ENCODE measurements at regions not wholly inside any gene's neighbourhood (a gene's known extent, or its start where the extent isn't known, plus 50 kb on each side); places are given as distances from the start of the nearest gene placed in this dataset.
"Not testable (repeated sequence)": the region's sequence is repeated elsewhere in the genome, so short reads cannot be mapped to it uniquely, and the experiment has no call there.

DNA sequence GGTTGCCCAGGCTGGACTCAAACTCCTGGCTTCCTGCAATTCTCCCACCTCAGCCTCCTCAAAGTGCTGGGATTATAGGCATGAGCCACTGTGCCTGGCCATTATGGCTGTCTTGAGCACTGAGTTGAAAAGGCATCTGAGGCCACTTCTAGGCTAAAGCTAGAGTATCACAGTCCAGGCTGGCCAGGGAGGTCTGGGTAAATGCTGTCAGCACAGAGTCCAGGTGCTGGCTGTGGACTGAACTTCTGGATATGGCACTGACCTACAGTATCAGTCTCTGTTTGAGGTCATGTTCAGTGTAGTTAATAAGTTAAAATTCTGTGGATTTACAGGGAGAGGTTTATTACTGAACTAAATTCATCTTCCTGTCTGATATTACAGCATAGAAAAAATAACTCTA lies 222.5 kb upstream of the TOM1L1 start:
- no peak overlapping the region for H3K4me3 ChIP-seq (ENCODE audit: low read depth, low read length)
- no peak for DNase-seq (ENCODE audit: low read depth)
- TF ChIP-seq, protein P1, sequence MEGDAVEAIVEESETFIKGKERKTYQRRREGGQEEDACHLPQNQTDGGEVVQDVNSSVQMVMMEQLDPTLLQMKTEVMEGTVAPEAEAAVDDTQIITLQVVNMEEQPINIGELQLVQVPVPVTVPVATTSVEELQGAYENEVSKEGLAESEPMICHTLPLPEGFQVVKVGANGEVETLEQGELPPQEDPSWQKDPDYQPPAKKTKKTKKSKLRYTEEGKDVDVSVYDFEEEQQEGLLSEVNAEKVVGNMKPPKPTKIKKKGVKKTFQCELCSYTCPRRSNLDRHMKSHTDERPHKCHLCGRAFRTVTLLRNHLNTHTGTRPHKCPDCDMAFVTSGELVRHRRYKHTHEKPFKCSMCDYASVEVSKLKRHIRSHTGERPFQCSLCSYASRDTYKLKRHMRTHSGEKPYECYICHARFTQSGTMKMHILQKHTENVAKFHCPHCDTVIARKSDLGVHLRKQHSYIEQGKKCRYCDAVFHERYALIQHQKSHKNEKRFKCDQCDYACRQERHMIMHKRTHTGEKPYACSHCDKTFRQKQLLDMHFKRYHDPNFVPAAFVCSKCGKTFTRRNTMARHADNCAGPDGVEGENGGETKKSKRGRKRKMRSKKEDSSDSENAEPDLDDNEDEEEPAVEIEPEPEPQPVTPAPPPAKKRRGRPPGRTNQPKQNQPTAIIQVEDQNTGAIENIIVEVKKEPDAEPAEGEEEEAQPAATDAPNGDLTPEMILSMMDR (IDR thresholded peaks at IDR 0.05; ENCODE audit: insufficient read depth, low read length) = no peak

DNA sequence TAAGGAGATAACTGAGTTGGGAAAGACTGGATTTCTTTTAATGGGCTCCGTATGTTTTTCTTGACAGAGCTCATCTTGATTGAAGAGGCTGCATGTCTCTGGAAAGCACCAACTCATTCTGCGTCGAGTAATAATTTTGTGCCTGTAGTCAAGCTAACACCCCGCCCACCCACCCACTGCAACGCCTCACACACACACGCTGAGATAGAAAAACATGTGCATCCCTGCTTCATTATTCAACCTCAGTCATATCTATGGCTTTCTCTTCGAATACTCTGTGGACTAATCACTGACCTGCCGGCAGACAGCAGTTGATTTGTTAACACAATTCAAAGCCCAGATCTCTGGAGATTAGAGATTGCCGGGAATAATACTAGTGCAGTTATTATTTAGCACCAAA lies 220.2 kb upstream of the TOM1L1 start:
- DNase-seq (ENCODE audit: low read depth) = peak; percentile 10
- TF ChIP-seq, protein P1 (IDR thresholded peaks at IDR 0.05; ENCODE audit: insufficient read depth, low read length) = no peak
- no peak overlapping the region for H3K4me3 ChIP-seq (ENCODE audit: low read depth, low read length)

DNA sequence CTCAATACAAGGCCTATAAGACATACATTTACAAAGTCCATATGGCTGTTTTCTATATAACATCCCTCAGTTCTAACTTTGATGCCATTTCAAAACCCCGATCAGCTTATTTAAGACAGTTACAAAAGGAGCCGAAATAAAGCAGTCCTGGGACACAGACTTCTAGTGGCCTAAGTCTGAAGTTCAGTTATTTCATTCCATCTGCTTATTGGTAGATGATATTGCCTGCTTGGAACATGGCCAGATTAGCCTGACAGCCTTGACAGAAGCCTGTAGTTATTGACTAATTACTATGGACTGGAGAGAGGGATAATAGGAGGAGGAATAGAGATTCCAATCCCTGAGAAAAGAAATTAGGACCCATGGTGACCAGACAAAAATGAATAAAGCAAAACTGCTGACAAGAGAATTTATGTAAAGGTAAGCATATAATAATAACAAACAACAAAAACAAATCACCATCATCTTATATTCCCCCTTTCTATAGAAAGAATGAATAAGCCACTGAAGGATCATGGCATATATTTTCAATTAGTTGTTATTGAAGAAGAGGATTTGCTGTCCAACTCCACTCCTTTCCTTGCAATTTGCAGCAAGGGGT lies 206.3 kb upstream of the TOM1L1 start:
- TF ChIP-seq, protein P1 (IDR thresholded peaks at IDR 0.05; ENCODE audit: insufficient read depth, low read length) = no peak
- no peak overlapping the region for H3K4me3 ChIP-seq (ENCODE audit: low read depth, low read length)
- no peak for DNase-seq (ENCODE audit: low read depth)

DNA sequence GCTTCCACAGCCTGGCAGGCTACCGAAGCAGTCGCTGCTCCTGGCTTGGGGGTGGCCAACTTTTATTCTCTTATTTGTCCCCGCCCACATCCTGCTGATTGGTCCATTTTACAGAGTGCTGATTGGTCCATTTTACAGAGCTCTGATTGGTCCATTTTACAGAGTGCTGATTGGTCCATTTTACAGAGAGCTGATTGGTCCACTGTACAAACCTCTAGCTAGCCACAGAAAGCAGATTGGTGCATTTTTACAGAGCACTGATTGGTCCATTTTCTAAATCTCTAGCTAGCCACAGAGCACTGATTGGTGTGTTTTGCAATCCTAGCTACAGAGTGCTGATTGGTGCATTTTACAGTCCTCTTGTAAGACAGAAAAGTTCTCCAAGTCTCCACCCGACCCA lies 187.9 kb upstream of the TOM1L1 start:
- H3K4me3 ChIP-seq (ENCODE audit: low read depth, low read length); DNase-seq (ENCODE audit: low read depth): not testable (repeated sequence)

GRCh38 chr17:54718286-54718685 lies 182.4 kb upstream of the TOM1L1 start:
- no peak for DNase-seq (ENCODE audit: low read depth)
- H3K4me3 ChIP-seq (ENCODE audit: low read depth, low read length) = no peak overlapping the region
- TF ChIP-seq, protein P1 (IDR thresholded peaks at IDR 0.05; ENCODE audit: insufficient read depth, low read length) = no peak

GRCh38 chr17:54727624-54728023 lies 173.0 kb upstream of the TOM1L1 start:
- TF ChIP-seq, protein P1 (IDR thresholded peaks at IDR 0.05; ENCODE audit: insufficient read depth, low read length) = no peak
- no peak overlapping the region for H3K4me3 ChIP-seq (ENCODE audit: low read depth, low read length)
- DNase-seq (ENCODE audit: low read depth) = no peak

- TF ChIP-seq, protein P1 (IDR thresholded peaks at IDR 0.05; ENCODE audit: insufficient read depth, low read length) = no peak
- no peak overlapping the region for H3K4me3 ChIP-seq (ENCODE audit: low read depth, low read length)
- no peak for DNase-seq (ENCODE audit: low read depth)
These were observed 164.1 kb upstream of the TOM1L1 start for GRCh38 chr17:54736573-54736972.

All from fibroblast of the aortic adventitia (primary cell).